Middle frontal gyrus (tissue), 1 donor: ENCODE measurements at regions not wholly inside any gene's neighbourhood (a gene's known extent, or its start where the extent isn't known, plus 50 kb on each side); places are given as distances from the start of the nearest gene placed in this dataset.
"Not testable (repeated sequence)": the region's sequence is repeated elsewhere in the genome, so short reads cannot be mapped to it uniquely, and the experiment has no call there.

Source experiments
- DNase-seq: peaks from one replicate; pipeline ENCODE4 v3.0.0-alpha.2; 2015; ENCODE audit warnings: low spot score; ENCODE audit errors: extremely low spot score

- DNase-seq = no peak
Observed at GRCh38 chr12:65728848-65729793, 95.2 kb upstream of the HMGA2 start.

GRCh38 chr12:65731771-65732170 lies 92.5 kb upstream of the HMGA2 start:
- no peak for DNase-seq

GRCh38 chr12:65733643-65734042 lies 90.6 kb upstream of the HMGA2 start:
- DNase-seq = not testable (repeated sequence)

DNA sequence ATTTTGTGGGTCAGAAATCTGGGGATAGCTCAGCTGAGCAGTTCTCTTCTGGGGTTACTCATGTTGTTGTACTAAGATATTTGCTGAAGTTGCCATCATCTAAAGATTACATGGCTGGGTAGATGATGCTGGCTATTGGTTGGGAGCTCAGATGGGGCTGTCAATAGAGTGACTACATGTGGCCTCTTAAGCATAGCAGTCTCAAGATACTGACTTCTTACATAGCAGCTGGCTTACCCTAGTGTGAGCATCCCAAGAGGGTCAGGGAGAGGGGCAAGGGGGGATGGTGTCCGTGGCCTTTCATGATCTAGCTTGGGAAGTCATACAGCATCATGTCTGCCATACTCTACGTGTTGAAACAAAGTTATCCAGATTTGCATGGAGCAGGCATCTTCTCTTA lies 90.1 kb upstream of the HMGA2 start:
- no peak for DNase-seq

DNA sequence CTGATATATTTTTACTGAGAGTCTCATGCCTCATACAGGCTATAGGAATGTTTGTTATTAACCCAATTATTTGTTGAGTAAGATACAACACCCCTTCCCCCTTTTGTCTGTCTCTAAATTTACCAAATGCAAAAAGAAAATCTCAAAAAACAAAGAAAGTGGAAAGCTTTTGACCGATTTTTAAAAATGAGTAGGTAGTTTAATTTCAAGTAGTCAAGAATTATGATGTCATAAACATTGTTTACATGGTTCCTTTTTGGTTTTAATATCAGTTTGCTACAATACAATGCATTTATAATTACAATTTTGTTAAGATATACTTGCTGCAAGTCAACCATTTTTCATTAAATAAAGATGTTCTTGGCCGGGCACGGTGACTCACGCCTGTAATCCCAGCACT lies 84.7 kb upstream of the HMGA2 start:
- DNase-seq = no peak

DNA sequence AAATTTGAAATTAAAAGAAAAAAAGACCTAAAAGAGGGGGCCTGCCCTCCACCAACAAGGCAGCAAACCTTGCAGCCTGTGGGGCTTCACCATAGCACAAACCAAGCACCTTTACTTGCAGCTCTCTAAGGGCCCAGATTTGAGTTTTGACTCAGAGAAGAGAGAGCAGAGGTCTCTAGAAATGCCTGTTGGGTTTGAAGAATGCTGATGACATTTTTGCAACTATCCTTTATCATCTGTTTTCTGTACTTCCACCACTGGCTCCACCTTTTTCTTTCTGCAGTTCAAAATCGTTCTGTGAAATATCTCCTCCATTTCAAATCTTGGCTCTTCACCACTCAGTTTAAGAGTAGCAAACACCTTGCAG lies 83.8 kb upstream of the HMGA2 start:
- DNase-seq = no peak

- DNase-seq = no peak
Observed at GRCh38 chr12:65740873-65741600, 83.2 kb upstream of the HMGA2 start.

GRCh38 chr12:65741656-65742017 lies 82.6 kb upstream of the HMGA2 start:
- no peak for DNase-seq

DNA sequence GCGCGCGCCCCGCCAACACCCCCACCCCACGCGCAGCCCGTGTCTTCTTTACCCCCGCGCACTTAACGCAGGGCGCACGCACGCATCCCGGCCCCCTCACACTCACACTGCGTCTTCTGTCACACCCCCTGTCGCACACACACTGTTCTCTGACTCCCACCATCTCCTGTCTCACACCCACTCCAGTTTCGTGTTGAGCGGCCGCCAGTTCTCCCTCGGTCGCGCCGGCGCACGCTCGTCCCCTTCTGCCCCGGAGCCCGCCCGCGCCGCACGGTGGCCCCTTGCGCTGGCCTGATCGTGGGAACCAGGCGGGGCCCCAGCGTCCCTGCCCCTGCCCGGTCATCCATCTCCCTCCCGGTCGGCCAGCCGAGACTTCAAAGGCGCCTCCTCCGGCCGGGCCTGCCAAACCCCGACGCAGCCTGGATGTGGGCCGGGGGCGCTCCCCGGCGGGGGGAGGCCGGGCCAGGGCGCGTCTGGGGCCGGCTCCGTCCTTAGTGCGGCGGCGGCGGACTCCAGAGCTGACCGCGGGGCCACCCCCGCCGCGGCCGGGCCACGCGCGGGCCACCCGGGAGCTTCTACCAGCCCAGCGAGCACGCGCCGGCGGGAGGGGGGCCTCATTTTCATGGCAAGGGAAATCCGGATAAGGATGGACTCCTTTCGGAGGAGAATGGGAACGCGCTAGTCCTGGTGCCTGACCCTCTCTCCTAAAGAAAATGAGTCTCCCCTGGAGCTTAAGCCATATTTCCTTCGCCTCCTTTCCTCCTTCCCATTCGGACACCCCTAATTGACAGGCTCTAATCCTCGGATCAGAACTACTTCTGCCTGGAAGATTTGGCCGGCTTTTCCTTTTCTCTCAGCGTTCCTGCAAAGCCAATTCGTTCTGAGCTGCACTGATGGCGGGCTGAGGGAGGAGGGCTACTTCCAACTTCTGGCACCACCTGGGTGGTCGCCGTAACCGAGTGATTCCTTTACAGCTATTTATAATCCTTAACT lies 82.0 kb upstream of the HMGA2 start:
- no peak for DNase-seq

GRCh38 chr12:65744236-65744840 lies 79.9 kb upstream of the HMGA2 start:
- DNase-seq = not testable (repeated sequence)

GRCh38 chr12:65747338-65747737 lies 76.9 kb upstream of the HMGA2 start:
- no peak for DNase-seq

DNA sequence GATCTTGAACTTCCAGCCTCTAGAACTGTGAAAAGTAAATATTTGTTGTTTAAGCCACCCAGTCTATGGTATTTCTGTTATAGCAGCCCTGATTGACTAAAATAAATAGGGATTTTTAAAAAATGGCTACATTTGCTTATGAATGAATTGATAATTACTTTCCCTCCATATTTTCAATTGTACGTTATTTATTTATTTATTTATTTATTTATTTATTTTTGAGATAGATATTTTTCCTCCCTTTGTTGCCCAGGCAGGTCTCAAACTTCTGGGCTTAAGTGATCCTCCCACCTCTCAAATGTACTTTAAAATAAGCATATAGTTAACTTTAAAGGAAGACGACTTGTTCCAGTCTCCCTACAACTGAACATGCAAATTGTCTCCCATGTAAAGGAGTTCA lies 76.0 kb upstream of the HMGA2 start:
- no peak for DNase-seq

DNA sequence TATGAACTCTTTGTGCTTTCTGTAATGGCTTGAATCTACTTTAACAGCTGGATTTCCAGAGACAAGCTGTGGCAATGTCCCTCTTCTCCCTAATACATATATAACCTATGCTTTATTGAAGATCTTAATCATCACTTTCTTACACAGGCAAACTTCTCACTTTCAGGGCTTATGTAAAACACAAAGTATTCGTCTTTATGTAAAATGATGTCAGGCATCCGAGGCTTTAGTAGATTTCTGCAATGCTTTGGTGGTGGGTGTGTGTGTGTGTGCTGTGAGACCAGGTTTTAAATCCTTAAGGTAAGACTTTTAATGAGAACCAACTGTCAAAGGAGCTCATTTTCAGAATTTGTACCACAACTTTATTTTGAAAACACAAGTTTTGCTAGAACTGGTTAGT lies 70.0 kb upstream of the HMGA2 start:
- no peak for DNase-seq

DNA sequence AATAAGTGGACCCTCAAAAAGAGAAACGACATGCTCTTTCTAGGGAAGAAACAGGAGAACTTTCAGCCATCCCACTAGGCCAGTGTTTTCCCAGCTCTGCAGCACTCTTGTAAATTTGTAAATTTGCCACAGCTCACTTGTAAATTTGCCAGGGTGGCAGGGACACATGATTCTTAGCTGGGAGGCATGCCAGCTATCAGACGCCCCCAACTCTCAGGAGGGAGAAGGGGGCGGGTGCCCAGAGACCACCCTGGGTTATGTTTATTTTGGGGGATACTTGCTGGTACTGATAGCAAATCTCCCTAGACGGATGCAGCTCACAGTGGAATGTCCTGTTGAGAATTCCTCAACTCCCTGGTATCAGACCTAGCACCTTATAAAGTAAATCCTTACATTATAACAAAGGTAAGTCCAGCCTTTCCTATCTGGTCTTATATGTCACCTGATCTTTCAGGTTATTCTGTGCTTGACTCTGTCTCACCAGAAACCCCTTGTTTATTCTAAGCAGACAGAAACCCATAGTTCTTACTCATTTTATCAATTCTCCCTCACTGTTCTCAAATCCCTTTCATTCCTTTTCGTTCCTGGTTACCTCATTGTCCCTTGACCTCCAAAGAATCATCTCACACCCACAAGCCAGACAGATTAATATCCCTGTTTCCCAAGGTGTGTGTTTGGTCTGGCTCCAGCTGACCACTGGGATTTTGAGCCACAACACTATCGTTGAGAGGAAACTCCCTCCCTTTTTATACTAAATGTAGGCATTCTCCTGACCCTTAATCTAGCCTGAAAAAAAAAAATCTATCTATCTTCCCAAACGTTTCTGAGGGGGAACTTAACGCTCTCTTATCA lies 69.3 kb upstream of the HMGA2 start:
- no peak for DNase-seq

DNA sequence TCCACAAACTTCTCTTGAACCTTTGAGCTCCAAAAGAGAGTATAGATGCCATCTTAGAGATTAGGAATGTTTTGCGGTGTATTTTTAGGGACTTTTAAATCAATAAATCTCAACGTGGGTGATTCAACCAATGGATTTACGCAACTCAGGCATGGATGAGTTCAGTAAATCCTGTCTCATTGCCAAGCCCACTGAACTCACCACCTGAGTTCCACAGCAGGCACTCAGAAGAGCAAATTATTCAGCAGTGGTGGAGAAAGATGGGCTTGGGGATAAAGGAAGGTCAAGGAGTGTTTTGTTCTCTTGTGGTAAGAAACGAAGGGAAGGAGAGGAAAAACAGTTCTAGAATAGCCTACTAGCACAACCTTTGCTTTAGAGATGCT lies 68.7 kb upstream of the HMGA2 start:
- DNase-seq = no peak

GRCh38 chr12:65756267-65756666 lies 68.0 kb upstream of the HMGA2 start:
- no peak for DNase-seq

- no peak for DNase-seq
Observed at GRCh38 chr12:65756956-65757511, 67.2 kb upstream of the HMGA2 start.

DNA sequence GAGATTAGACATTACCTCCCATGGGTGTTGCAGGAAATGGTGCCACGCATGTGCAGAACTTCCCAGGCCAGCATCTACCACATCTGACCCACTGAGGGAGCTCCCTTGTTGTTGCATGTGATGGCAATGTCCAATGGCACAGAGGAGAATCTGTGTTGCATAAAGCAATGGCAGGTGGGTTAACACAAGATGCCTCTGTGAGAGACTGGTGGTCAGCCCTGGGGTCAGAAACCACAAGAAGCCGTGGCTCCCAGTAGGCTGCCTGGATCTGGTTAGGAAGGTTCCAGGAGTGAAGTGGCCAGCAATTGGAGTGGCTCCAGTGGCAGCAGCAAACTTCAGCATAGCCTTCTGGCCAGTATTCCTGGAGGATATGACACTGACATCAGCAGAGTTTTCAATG lies 65.9 kb upstream of the HMGA2 start:
- no peak for DNase-seq

- no peak for DNase-seq
Observed at GRCh38 chr12:65759735-65760134, 64.5 kb upstream of the HMGA2 start.

DNA sequence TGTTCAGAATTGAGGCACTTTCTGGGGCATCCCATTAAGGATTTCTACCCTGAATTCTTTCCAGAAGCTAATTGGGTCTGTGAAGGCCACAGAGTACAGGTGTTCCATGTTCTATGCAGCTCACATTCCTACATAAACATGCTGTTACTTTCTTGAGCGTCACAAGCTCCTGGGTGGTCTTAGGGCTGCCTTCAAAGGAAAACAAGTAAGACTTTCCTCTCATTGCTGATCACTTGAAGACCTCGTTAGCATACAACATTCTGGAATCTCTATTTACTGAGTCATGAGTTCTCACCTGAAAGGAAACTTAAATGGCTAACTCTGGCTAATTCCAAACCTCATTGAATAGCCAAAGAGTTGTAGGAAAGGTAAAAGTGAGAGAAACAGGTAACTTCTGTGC lies 63.0 kb upstream of the HMGA2 start:
- DNase-seq = no peak
